Breast epithelium (tissue), 4 donors: ENCODE measurements at regions not wholly inside any gene's neighbourhood (a gene's known extent, or its start where the extent isn't known, plus 50 kb on each side); places are given as distances from the start of the nearest gene placed in this dataset.
"Not testable (repeated sequence)": the region's sequence is repeated elsewhere in the genome, so short reads cannot be mapped to it uniquely, and the experiment has no call there.

Experiments used
- DNase-seq, 2 donors: peaks; one replicate each; pipeline ENCODE4 v3.0.0-alpha.2; 2019; ENCODE audit warnings: low spot score in 2 of 2
- H3K27ac ChIP-seq, 2 donors: fragments of 200-600 bp; sonication (generic) in 1 of 2; one replicate each; pipeline ENCODE4 v1.5.1; 2016 to 2019; ENCODE audit warnings: mild to moderate bottlenecking in 1 of 2
- H3K27me3 ChIP-seq, 2 donors: fragments of 200-600 bp; sonication (generic) in 1 of 2; one replicate each; pipeline versions ENCODE4 v1.5.1 to v1.6.0; 2017 to 2019; ENCODE audit warnings: control low read depth in 1 of 2, mild to moderate bottlenecking in 1 of 2
- H3K36me3 ChIP-seq: fragments of 200-600 bp; one replicate; pipeline ENCODE4 v1.5.1; 2019
- H3K4me1 ChIP-seq, 2 donors: fragments of 200-600 bp; sonication (generic); one replicate each; pipeline ENCODE4 v1.5.1; 2016 to 2019; ENCODE audit warnings: control low read depth in 1 of 2
- H3K4me3 ChIP-seq, 3 donors: fragments of 200-600 bp; sonication (generic); 1 replicate in 2 of 3; 2 replicates in 1 of 3; pipeline ENCODE4 v1.5.1; 2016 to 2019; ENCODE audit warnings: mild to moderate bottlenecking in 3 of 3, moderate library complexity in 2 of 3
- H3K9me3 ChIP-seq, 2 donors: fragments of 200-600 bp; sonication (generic) in 1 of 2; one replicate each; pipeline ENCODE4 v1.5.1; 2016 to 2019; ENCODE audit warnings: control low read depth in 1 of 2
- intact Hi-C: fragments of 100-400 bp; cut with DNase I; formaldehyde crosslinking; loops from one replicate; pipeline ENCODE4 v1.15.1; 2023; ENCODE audit warnings: low total_unique reads

DNA sequence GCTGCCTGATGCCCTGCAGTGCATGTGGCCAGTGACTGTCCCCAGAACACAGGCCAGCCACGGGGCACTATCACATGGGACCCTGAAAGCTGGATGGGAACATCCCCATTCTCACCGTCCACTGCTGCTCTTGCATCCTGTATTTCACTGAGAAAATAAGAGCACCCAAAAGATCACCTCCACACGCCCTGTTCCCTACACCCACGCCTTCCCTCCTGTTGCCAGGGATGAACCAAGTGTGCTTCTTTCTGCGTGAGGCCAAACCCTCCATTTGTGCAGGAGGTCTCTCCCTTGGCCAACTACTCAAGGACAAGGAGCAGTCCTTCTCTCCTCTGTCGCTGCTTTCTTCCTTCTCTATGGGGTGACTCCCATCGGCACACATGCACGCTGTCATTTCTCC is 118.3 kb downstream of the LRRC37A3 start:
- H3K36me3 ChIP-seq, intact Hi-C loops, H3K27ac ChIP-seq, H3K27me3 ChIP-seq, H3K4me3 ChIP-seq, H3K4me1 ChIP-seq, H3K9me3 ChIP-seq: not testable (repeated sequence)
- DNase-seq, result peak in 1 of 2 donors; percentile 5

DNA sequence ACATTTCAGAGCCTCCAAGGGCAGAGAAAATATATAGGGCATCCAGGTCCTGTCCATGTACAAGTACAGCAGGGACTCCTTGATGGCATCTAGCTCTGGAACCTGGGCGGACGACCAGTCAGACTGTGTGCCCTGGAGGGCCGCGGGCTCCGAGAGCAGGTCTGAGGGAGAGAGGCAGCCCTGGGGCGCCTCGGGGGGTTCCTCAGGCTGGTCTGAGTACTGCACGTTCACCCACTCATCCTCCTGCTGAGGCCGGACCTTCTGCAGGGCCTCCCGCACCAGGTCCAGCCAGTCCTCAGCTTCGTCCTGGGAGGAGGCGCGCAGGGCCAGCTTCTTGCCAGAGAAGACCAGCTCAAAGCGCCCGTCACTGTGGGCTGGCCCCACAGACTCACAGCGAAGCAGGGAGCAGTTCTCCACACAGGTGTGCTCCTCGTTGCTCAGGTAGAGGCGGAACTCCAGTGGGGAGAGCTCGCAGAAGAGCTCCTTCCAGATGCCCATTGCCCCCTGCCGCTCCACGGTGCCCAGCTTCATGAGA is 118.8 kb downstream of the LRRC37A3 start:
- peak in 1 of 2 donors; percentile 14 for DNase-seq
- H3K36me3 ChIP-seq, result not testable (repeated sequence)

DNA sequence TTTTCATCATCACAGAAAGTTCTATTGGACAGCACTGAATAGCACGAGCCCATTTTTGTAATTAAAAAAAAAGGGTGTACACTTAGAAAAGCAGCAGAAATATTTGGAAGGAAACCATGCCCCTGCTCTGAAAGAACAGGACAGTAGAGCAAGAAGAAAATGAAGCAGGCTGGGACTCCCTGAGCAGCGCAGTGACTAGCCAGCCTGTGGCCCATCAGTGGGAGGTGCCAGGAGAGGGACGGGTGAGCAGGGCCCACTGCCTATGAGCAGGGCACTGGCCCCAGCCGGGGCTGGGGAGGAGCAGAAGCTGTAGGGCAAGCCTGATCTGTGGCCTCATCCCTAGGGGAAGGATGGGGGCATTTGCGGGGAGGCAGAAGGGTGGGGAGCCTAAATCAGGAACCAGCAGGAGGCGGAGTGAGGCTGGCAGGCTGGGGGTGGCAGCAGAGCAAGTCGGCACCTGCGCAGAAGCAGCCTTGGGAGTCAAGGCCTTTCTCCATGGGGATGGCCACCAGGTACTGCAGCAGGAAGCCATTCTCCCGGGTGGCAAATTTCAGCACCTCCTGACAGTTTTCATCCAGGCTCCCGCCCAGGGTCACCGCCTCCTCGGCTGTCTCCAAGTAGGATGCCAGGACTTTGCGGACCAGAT is 119.6 kb downstream of the LRRC37A3 start:
- H3K9me3 ChIP-seq, H3K27me3 ChIP-seq, DNase-seq, H3K36me3 ChIP-seq, H3K27ac ChIP-seq, H3K4me3 ChIP-seq, intact Hi-C loops, H3K4me1 ChIP-seq: not testable (repeated sequence)

More for the DNA sequence above, 118.8 kb downstream of the LRRC37A3 start:
- H3K4me3 ChIP-seq, H3K4me1 ChIP-seq, H3K9me3 ChIP-seq, intact Hi-C loops, H3K27ac ChIP-seq, H3K27me3 ChIP-seq: not testable (repeated sequence)

DNA sequence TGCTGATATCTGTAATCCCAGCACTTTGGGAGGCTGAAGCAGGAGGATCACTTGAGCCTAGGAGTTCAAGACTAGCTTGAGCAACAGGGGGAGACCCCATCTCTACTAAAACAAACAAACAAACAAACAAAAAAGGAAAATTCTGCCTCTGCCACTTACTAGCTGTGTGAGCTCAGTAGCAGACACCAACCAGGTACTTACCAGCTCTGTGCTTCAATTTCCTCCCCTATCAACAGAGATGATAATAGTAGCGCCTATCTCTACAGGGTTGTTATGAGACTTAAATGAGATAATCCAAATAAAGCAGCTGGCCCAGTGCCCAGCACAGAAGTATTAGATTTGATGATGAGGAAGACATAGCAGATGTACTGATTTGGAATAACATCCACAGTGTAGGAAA is 120.3 kb downstream of the LRRC37A3 start:
- H3K4me3 ChIP-seq, H3K27me3 ChIP-seq, H3K27ac ChIP-seq, H3K4me1 ChIP-seq, H3K9me3 ChIP-seq, DNase-seq, intact Hi-C loops, H3K36me3 ChIP-seq: not testable (repeated sequence)

DNA sequence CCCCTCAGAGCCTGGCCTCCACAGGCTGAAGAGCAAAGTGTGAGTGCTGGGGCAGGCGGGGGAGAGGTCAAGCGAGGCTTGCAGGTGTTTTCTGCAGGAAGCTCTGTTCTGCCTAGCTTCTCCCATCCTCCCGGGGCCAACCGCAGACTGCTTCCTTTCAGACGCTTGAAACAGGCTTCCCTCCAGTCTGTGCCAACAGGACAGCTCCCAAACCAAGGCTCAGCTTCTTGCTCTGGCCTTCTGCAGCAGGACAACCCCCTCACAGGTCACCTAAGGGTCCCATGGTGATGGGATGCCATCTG is 120.8 kb downstream of the LRRC37A3 start:
- H3K27ac ChIP-seq, H3K4me1 ChIP-seq, H3K27me3 ChIP-seq, H3K4me3 ChIP-seq, H3K9me3 ChIP-seq, intact Hi-C loops, DNase-seq, H3K36me3 ChIP-seq: not testable (repeated sequence)

DNA sequence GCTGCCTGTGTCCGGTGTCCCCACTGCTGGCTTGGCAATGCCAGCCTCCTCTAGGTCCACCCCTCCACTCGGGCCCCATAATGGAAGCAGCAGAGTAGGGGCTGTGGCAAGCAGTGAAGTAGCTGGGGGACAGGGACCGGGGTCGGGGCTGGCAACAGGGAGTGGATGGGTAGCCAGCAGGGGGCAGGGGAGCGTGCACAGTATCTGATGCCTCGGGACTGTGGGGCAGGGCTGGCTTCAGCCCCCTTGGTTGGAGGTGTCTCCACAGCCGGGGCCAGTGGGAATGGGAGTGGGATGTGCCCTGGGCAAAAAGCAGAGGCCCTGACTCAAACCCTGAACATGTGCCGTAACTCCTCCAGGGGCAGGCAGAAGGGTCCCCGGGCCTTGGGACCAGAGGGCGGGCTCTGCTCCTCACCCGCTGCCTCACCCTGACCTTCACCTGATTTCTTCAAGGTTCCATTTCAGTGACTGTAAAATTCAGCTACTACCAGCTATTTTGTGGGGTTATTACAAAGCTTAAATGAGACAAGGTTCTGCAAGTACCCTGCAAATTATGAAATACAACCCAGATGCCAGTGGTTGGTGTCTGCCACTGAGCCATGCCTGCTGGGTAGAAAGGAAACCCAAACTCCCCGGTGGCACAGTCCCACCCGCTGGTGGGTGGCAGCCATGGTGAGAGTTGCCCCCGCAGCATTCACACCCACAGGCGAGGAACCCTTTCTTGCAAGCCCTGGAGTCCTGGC is 121.4 kb downstream of the LRRC37A3 start:
- intact Hi-C loops, H3K4me3 ChIP-seq, H3K27ac ChIP-seq, H3K9me3 ChIP-seq, H3K4me1 ChIP-seq, H3K27me3 ChIP-seq, DNase-seq, H3K36me3 ChIP-seq: not testable (repeated sequence)

DNA sequence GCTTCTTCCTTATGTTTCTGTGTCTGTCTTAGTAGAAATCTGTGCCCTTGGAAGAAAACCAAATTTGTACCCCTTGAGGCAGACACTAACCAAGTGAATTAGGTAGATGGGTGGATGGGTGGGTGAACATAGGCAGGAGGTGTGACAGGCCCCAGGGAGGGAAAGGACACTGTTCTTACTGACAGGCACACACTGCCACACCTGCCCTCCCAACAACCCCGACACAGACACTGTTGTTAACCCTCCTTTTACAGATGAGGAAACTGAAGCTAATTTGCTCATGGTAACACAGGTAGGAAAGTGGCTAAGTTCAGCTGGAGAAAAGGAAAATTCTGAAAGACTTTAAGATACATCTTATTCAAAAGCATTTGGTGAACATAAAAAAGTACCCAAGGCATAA is 123.9 kb downstream of the LRRC37A3 start:
- not testable (repeated sequence) for H3K9me3 ChIP-seq, H3K4me3 ChIP-seq
- peak overlapping the region in 1 of 2 donors; percentile 48 for H3K27ac ChIP-seq

DNA sequence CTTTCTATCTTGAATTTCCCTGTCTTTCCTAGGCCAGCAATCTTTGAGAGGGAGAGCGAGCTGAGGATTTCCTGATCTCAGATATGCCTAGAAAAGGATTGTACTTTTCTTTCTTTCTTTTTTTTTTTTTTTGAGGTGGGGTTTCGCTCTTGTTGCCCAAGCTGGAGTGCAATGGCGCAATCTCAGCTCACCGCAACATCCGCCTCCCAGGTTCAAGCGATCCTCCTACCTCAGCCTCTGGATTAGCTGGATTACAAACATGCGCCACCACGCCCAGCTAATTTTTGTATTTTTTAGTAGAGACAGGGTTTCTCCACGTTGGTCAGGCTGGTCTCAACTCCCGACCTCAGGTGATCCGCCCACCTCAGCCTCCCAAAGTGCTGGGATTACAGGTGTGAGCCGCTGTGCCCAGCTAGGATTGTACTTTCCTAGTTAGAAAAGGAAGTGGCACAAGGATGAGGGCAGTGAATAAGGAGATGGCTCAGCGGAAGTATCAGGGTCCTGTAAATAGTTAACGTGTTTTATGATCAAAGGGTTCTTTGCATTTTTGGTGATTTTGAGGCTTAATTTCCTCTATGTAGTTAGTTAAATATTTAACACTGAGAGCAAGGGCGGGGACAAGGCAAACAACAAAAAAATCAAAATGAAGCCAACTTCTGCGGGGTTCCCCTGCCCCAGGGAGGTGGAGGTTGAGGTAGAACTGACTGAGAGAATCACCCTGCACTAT is 124.6 kb downstream of the LRRC37A3 start:
- H3K4me3 ChIP-seq, intact Hi-C loops, H3K9me3 ChIP-seq, H3K4me1 ChIP-seq, H3K36me3 ChIP-seq, DNase-seq, H3K27me3 ChIP-seq: not testable (repeated sequence)
- peak overlapping the region; percentile 48 to 62 for H3K27ac ChIP-seq

More for the DNA sequence above, 123.9 kb downstream of the LRRC37A3 start:
- intact Hi-C loops, H3K27me3 ChIP-seq, DNase-seq, H3K4me1 ChIP-seq, H3K36me3 ChIP-seq: not testable (repeated sequence)

DNA sequence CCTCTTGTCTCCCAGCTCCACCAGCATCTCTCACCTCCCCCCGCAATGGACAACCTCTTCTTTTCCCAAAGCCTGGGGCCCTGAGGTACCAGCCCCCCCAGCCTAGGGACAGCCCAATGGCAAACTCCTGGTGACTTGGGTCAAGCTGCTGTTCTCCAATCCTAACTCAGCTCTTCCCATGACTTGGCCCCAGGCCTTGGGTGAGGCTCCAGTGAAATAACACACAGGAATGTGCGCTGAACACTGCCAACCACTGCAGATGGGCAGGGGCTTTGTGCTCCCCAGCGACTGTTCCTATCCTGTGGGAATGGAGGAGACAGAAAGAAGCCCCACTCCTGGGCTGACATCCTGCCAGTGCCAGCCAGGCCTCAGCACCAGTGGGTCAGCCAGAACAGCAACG is 125.2 kb downstream of the LRRC37A3 start:
- H3K36me3 ChIP-seq, H3K4me1 ChIP-seq, H3K9me3 ChIP-seq, H3K4me3 ChIP-seq, H3K27me3 ChIP-seq, intact Hi-C loops: not testable (repeated sequence)
- peak overlapping the region; percentile 22 to 62 for H3K27ac ChIP-seq
- DNase-seq, result peak in 1 of 2 donors; percentile 47

DNA sequence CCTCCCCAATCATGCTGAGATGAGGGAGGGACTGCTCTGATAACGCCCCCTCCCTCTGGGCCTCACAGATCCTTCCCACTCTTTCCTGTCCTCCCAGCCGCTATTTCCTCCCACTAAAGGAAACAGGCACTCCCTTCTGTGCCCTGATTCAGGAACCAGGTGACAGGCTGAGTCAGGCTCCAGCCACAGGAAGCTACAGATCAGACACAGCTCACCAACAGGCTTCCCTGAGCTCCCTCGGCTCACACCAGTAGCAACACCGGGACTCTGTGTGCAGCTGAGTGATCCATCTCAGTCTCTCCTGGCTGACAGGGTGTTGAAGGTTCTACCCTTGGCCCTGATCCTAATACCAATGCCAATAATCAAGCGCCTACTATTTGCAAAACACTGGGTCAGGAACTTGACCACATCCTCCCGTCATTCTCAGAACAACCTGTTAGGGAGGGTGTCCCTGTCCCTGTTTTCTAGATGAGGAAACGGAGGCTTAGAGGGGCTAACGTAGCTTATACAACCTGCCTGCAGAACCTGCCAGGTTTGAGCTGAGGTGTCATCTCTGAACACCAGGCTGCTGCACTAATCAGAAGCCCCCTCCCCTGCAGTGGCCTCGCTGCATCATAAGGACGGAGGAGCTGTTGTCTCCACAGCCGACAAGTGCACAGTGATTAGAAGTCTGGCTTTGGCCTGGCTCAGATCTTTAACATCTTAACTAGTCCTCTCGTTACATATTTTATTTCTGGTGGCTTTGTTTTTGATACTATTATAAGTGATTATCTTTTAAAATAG is 126.3 kb downstream of the LRRC37A3 start:
- DNase-seq, intact Hi-C loops, H3K4me1 ChIP-seq, H3K36me3 ChIP-seq, H3K9me3 ChIP-seq, H3K27me3 ChIP-seq, H3K4me3 ChIP-seq: not testable (repeated sequence)
- peak overlapping the region; percentile 26 to 66 for H3K27ac ChIP-seq

DNA sequence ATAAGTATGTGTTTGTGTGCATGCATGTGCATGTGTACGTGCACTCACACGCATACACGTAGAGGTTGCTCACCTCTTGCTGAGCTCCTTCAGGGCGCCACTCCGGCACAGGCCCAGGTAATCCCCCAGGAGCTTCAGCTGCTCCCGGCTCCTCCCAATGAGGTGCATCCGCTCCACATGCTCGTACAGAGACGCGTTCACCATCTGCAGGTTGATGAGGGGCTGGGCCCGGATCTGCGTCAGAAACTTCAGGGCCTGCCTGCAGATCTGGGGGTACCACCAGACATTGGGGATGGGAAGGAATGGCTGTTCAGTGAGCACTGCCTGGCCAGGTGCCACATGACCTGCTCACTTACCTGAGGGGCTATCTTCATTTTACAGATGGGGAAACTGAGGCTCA is 127.0 kb downstream of the LRRC37A3 start:
- H3K4me3 ChIP-seq, H3K27me3 ChIP-seq, H3K9me3 ChIP-seq, H3K4me1 ChIP-seq, intact Hi-C loops, H3K36me3 ChIP-seq: not testable (repeated sequence)
- DNase-seq, result peak in 1 of 2 donors; percentile 12
- peak overlapping the region; percentile 26 to 66 for H3K27ac ChIP-seq

DNA sequence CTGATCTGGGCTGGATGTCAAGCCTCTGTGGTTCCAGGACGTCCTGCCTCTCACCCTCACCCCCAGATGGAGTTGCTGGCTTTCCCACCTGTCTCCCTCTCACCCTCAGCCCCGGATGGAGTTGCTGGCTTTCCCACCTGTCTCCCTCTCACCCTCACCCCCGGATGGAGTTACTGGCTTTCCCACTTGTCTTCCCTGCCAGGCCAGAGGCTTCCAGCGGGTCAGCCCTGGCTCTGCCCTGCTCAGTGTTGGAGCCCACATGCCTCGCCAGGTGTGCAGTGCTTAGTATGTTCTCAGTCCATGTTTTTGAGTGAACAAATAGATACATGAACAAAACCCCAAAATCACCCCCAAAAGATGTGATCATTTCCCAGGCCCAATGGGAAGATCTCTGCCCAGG is 127.6 kb downstream of the LRRC37A3 start:
- peak in 1 of 2 donors; percentile 14 for DNase-seq
- H3K9me3 ChIP-seq, H3K27ac ChIP-seq, H3K27me3 ChIP-seq, H3K4me3 ChIP-seq, H3K4me1 ChIP-seq, intact Hi-C loops, H3K36me3 ChIP-seq: not testable (repeated sequence)

DNA sequence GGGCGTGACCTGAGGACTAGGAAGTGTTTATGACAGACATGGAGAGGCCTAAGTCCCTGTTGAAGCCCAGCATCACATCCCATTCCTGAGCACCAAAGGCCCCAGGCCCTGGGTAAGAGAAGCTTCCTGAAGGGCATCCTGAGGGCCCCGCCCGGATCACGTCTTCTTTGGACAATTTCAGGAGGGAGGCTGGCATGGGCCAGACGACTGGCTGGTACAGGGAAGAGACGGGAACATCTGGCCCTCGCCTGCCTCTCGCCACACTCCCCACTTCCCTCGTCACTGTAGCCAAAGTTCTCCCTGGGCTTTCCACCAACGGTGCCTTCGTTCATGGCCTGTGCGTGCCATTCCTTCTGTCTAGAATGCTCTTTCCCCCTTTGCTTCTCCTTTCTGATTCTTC is 128.1 kb downstream of the LRRC37A3 start:
- H3K27me3 ChIP-seq, H3K4me3 ChIP-seq, intact Hi-C loops, H3K9me3 ChIP-seq, H3K27ac ChIP-seq, H3K4me1 ChIP-seq, H3K36me3 ChIP-seq: not testable (repeated sequence)
- DNase-seq, result peak in 1 of 2 donors; percentile 2
